ENCODE measurements at regions not wholly inside any gene's neighbourhood (a gene's known extent, or its start where the extent isn't known, plus 50 kb on each side); places are given as distances from the start of the nearest gene placed in this dataset.

DNA sequence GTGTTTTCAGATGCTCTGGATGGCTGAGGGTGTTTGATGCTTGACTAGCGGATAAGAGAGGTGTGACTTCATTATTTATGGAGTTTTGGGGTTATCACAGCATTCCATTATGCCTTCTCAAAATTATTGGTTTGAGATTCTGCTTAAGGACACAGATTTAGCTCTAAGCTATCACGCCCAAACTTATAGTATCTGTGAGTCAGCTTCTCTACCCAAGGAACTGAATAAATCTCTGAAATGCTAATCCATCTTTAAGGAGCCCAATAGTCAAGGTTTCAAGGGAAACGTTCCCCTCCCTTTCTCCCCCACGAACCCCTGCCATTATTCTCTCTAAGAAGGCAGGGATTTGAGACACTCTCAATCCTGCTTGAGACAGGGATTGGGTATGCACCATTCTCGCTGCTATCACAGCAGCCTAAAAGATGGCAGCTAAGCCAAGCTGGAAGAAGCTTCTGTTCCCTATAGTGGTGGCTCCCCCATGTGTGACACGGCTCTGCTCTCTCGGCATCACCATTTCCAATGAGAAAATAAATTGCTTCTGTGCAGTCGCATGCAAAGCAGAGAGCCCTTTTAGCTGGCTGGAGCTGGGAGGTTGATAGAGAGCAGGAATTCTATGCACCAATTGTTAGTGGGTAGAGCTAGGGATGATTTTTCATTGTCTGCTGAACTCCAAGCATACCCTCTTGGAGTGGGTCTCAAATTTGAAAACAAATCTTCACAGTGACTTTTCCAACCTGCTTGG lies 151.1 kb downstream of the IL20RB start (continued):
- TF ChIP-seq SYNCRIP (IDR thresholded peaks at IDR 0.05; ENCODE audit: insufficient read depth, low read depth, low read length), result no peak
- TF ChIP-seq TEAD3 (CRISPR knock-in tag; optimal IDR thresholded peaks at IDR 0.05; ENCODE audit: borderline replicate concordance), result no peak
- no peak for TF ChIP-seq HNRNPK (IDR thresholded peaks at IDR 0.05; ENCODE audit: low read depth, low read length, poor library complexity, severe bottlenecking)
- TF ChIP-seq KDM2A (CRISPR knock-in tag; IDR thresholded peaks at IDR 0.05; ENCODE audit: borderline replicate concordance, low read depth), result no peak
- no peak for TF ChIP-seq NR2F1 (CRISPR knock-in tag; IDR thresholded peaks at IDR 0.05)
- no peak for TF ChIP-seq PAWR (CRISPR knock-in tag; IDR thresholded peaks at IDR 0.05; ENCODE audit: borderline replicate concordance)
- TF ChIP-seq, protein P1, sequence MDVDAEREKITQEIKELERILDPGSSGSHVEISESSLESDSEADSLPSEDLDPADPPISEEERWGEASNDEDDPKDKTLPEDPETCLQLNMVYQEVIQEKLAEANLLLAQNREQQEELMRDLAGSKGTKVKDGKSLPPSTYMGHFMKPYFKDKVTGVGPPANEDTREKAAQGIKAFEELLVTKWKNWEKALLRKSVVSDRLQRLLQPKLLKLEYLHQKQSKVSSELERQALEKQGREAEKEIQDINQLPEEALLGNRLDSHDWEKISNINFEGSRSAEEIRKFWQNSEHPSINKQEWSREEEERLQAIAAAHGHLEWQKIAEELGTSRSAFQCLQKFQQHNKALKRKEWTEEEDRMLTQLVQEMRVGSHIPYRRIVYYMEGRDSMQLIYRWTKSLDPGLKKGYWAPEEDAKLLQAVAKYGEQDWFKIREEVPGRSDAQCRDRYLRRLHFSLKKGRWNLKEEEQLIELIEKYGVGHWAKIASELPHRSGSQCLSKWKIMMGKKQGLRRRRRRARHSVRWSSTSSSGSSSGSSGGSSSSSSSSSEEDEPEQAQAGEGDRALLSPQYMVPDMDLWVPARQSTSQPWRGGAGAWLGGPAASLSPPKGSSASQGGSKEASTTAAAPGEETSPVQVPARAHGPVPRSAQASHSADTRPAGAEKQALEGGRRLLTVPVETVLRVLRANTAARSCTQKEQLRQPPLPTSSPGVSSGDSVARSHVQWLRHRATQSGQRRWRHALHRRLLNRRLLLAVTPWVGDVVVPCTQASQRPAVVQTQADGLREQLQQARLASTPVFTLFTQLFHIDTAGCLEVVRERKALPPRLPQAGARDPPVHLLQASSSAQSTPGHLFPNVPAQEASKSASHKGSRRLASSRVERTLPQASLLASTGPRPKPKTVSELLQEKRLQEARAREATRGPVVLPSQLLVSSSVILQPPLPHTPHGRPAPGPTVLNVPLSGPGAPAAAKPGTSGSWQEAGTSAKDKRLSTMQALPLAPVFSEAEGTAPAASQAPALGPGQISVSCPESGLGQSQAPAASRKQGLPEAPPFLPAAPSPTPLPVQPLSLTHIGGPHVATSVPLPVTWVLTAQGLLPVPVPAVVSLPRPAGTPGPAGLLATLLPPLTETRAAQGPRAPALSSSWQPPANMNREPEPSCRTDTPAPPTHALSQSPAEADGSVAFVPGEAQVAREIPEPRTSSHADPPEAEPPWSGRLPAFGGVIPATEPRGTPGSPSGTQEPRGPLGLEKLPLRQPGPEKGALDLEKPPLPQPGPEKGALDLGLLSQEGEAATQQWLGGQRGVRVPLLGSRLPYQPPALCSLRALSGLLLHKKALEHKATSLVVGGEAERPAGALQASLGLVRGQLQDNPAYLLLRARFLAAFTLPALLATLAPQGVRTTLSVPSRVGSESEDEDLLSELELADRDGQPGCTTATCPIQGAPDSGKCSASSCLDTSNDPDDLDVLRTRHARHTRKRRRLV (CRISPR knock-in tag; IDR thresholded peaks at IDR 0.05), result no peak
- TF ChIP-seq ZBTB3 (CRISPR knock-in tag; IDR thresholded peaks at IDR 0.05; ENCODE audit: borderline replicate concordance, low read depth), result no peak
- TF ChIP-seq ZNF546 (CRISPR knock-in tag; conservative IDR thresholded peaks at IDR 0.05), result no peak

Data from HepG2 (cell line).